ENCODE measurements at regions not wholly inside any gene's neighbourhood (a gene's known extent, or its start where the extent isn't known, plus 50 kb on each side); places are given as distances from the start of the nearest gene placed in this dataset.

DNA sequence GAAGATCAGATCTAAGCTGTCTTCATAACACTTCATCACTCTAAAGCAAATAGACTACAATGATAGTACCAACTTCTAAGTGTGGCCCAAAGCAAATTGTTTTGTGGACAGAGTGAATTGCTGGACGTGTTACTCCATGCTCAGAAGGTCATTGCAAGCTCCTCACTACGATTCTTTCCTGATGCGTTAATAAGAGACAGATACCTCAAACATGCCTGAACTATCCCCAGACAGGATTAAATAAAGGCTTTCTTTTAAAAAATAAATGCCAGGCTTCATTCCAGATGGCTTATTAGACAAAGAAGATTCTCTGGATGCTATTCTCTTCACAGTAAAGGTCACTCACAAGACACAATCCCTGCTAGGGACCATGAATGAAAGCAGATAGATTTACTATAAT, 621.2 kb downstream of the DCDC2C start:
- no peak for TF ChIP-seq CTCF (IDR thresholded peaks at IDR 0.05)
- Mint-ChIP-seq H3K9me3 (ENCODE audit: unreplicated experiment) (peaks cover 4% of the 10 kb centered on the region), H3K4me3 (ENCODE audit: unreplicated experiment) (no peak overlapping the region), H3K27ac (ENCODE audit: unreplicated experiment) (no peak overlapping the region), H3K4me1 (ENCODE audit: unreplicated experiment) (no peaks in the 10 kb centered on the region), H3K27me3 (ENCODE audit: unreplicated experiment) (no peaks in the 10 kb centered on the region), H3K36me3 (ENCODE audit: unreplicated experiment) (no peaks in the 10 kb centered on the region)
- DNase-seq (ENCODE audit: extremely low spot score, unreplicated experiment): no peak

GRCh38 chr2:4336864-4337263, 633.5 kb downstream of the DCDC2C start:
- no peaks in the 10 kb centered on the region for H3K4me1 Mint-ChIP-seq (ENCODE audit: unreplicated experiment)
- no peaks in the 10 kb centered on the region for H3K27me3 Mint-ChIP-seq (ENCODE audit: unreplicated experiment)
- no peaks in the 10 kb centered on the region for H3K36me3 Mint-ChIP-seq (ENCODE audit: unreplicated experiment)
- DNase-seq (ENCODE audit: extremely low spot score, unreplicated experiment): no peak
- TF ChIP-seq CTCF (IDR thresholded peaks at IDR 0.05): no peak
- H3K9me3 Mint-ChIP-seq (ENCODE audit: unreplicated experiment): peaks cover 5% of the 10 kb centered on the region
- no peak overlapping the region for H3K27ac Mint-ChIP-seq (ENCODE audit: unreplicated experiment)
- no peak overlapping the region for H3K4me3 Mint-ChIP-seq (ENCODE audit: unreplicated experiment)

- no peaks in the 10 kb centered on the region for H3K4me1 Mint-ChIP-seq (ENCODE audit: unreplicated experiment)
- no peaks in the 10 kb centered on the region for H3K27me3 Mint-ChIP-seq (ENCODE audit: unreplicated experiment)
- peaks cover 17% of the 10 kb centered on the region for H3K9me3 Mint-ChIP-seq (ENCODE audit: unreplicated experiment)
- H3K4me3 Mint-ChIP-seq (ENCODE audit: unreplicated experiment): no peak overlapping the region
- no peaks in the 10 kb centered on the region for H3K36me3 Mint-ChIP-seq (ENCODE audit: unreplicated experiment)
- no peak overlapping the region for H3K27ac Mint-ChIP-seq (ENCODE audit: unreplicated experiment)
- no peak for DNase-seq (ENCODE audit: extremely low spot score, unreplicated experiment)
- no peak for TF ChIP-seq CTCF (IDR thresholded peaks at IDR 0.05)
These were observed 635.0 kb downstream of the DCDC2C start for GRCh38 chr2:4338345-4338744.

- no peak for TF ChIP-seq CTCF (IDR thresholded peaks at IDR 0.05)
- Mint-ChIP-seq H3K27me3 (ENCODE audit: unreplicated experiment) (no peaks in the 10 kb centered on the region), H3K4me3 (ENCODE audit: unreplicated experiment) (no peak overlapping the region), H3K9me3 (ENCODE audit: unreplicated experiment) (peaks cover 24% of the 10 kb centered on the region), H3K4me1 (ENCODE audit: unreplicated experiment) (no peaks in the 10 kb centered on the region), H3K27ac (ENCODE audit: unreplicated experiment) (no peak overlapping the region), H3K36me3 (ENCODE audit: unreplicated experiment) (no peaks in the 10 kb centered on the region)
- no peak for DNase-seq (ENCODE audit: extremely low spot score, unreplicated experiment)
These were observed 637.2 kb downstream of the DCDC2C start for GRCh38 chr2:4340536-4340935.

DNA sequence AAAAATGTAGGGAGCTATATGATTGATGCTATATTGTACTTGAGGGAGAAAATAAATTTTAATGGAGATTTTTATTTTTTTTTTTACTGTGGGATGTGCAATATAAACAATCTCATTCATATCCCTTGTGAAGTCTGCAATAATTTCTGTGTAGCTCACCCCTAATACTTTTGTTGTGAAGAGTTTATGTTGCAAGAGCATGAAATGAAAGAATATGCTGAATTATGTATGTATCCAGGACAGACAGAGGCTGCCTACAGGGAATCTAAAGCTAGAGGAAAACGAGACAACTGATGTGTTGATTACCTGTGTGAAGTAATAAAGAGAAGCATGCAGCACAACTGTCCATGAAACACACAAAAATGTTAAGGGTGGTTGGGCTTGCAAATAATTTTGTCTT, 643.3 kb downstream of the DCDC2C start:
- Mint-ChIP-seq H3K4me1 (ENCODE audit: unreplicated experiment) (no peaks in the 10 kb centered on the region), H3K9me3 (ENCODE audit: unreplicated experiment) (peaks cover 20% of the 10 kb centered on the region), H3K27ac (ENCODE audit: unreplicated experiment) (no peak overlapping the region), H3K4me3 (ENCODE audit: unreplicated experiment) (no peak overlapping the region), H3K36me3 (ENCODE audit: unreplicated experiment) (no peaks in the 10 kb centered on the region), H3K27me3 (ENCODE audit: unreplicated experiment) (no peaks in the 10 kb centered on the region)
- no peak for DNase-seq (ENCODE audit: extremely low spot score, unreplicated experiment)
- TF ChIP-seq CTCF (IDR thresholded peaks at IDR 0.05): no peak

Measured in osteocyte (in vitro differentiated cells).